Osteocyte (in vitro differentiated cells): ENCODE measurements at regions not wholly inside any gene's neighbourhood (a gene's known extent, or its start where the extent isn't known, plus 50 kb on each side); places are given as distances from the start of the nearest gene placed in this dataset.

ENCODE experiments used
- DNase-seq: peaks from one replicate; pipeline ENCODE4 v3.0.0; 2021; ENCODE audit warnings: mixed read lengths; ENCODE audit not compliant: unreplicated experiment; ENCODE audit errors: extremely low spot score
- H3K27ac Mint-ChIP-seq: one replicate; pipeline ENCODE4 v1.8.0; 2021; ENCODE audit warnings: mild to moderate bottlenecking, mixed read lengths; ENCODE audit not compliant: unreplicated experiment
- H3K27me3 Mint-ChIP-seq: one replicate; pipeline ENCODE4 v1.8.0; 2021; ENCODE audit warnings: mixed read lengths; ENCODE audit not compliant: unreplicated experiment
- H3K36me3 Mint-ChIP-seq: one replicate; pipeline ENCODE4 v1.8.0; 2021; ENCODE audit warnings: mixed read lengths; ENCODE audit not compliant: unreplicated experiment
- H3K4me1 Mint-ChIP-seq: one replicate; pipeline ENCODE4 v1.8.0; 2021; ENCODE audit warnings: mixed read lengths; ENCODE audit not compliant: unreplicated experiment
- H3K4me3 Mint-ChIP-seq: one replicate; pipeline ENCODE4 v1.8.0; 2021; ENCODE audit warnings: mild to moderate bottlenecking, moderate library complexity, mixed read lengths; ENCODE audit not compliant: unreplicated experiment
- H3K9me3 Mint-ChIP-seq: one replicate; pipeline ENCODE4 v1.8.0; 2021; ENCODE audit warnings: mixed read lengths; ENCODE audit not compliant: unreplicated experiment
- TF ChIP-seq, protein P1 (sequence below): fragments of 200-600 bp; sonication (generic); IDR thresholded peaks from 2 replicates; pipeline ENCODE4 v1.5.0; 2021; ENCODE audit warnings: antibody characterized with exemption, mild to moderate bottlenecking, moderate library complexity

DNA sequence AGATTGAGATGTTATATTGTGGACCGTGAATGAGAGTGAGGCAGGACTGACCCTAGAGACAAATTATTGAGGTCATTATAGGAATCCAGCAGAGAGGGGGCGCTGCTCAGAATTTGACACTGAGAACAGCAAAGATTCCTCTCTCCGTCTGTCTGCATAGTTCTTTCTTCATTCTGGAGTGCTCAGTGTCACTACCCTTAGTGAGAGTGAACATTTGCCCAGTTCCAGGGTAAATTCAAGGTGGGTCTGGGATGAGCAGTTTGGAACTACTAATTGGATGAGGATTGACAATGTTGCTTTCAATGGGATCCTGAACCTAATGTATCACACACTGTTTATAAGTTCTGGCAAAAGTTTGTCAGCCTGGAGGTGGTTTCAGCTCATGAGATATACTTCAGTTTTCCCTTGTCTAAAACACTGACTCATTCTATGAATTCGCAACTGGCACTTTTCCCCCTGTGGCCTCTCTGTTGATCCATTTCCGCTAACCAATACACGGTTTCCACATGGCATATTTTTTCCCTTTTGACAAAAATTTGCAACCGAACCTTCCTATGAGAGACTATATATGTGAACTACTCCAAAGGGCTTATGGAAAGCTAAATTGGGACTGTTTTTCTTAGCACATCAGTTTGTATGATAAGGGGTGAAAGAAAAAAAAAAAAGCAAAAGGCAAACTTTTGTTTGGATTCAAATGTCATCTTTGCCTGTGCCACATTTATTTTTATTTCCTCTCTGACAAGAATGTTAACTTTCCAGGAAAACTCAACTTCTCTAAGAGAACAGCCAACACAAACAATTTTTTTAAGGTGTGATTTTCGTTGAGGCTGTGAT is 1240.7 kb upstream of the WWC1 start:
- Mint-ChIP-seq H3K4me1 (no peaks in the 10 kb centered on the region), H3K36me3 (no peaks in the 10 kb centered on the region)

DNA sequence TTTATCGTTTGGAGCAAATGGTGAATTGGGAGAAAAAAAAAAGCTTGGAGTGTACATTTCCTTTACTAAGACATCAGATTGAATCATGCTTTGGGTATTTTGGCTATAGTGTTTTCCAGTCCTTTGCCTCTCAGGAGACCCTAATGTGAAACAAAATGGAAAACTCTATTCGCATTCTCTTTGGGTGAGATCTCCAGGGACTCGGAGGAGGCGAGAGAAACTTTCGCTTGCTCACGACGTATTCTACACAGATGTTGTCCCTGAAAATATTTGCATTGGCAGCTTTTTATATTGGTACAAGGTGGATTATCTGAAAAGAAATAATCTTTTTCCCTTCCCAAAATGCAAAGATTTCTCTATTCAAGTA is 1240.1 kb upstream of the WWC1 start:
- TF ChIP-seq, protein P1, sequence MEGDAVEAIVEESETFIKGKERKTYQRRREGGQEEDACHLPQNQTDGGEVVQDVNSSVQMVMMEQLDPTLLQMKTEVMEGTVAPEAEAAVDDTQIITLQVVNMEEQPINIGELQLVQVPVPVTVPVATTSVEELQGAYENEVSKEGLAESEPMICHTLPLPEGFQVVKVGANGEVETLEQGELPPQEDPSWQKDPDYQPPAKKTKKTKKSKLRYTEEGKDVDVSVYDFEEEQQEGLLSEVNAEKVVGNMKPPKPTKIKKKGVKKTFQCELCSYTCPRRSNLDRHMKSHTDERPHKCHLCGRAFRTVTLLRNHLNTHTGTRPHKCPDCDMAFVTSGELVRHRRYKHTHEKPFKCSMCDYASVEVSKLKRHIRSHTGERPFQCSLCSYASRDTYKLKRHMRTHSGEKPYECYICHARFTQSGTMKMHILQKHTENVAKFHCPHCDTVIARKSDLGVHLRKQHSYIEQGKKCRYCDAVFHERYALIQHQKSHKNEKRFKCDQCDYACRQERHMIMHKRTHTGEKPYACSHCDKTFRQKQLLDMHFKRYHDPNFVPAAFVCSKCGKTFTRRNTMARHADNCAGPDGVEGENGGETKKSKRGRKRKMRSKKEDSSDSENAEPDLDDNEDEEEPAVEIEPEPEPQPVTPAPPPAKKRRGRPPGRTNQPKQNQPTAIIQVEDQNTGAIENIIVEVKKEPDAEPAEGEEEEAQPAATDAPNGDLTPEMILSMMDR: no peak
- Mint-ChIP-seq H3K27ac (no peak overlapping the region), H3K27me3 (peaks cover 16% of the 10 kb centered on the region), H3K4me3 (no peak overlapping the region), H3K9me3 (no peaks in the 10 kb centered on the region), H3K36me3 (no peaks in the 10 kb centered on the region), H3K4me1 (no peaks in the 10 kb centered on the region)
- no peak for DNase-seq

More for the DNA sequence above, 1240.7 kb upstream of the WWC1 start:
- H3K9me3 Mint-ChIP-seq: no peaks in the 10 kb centered on the region
- H3K27me3 Mint-ChIP-seq: peaks cover 18% of the 10 kb centered on the region
- no peak overlapping the region for H3K4me3 Mint-ChIP-seq
- TF ChIP-seq, protein P1: peak; percentile 15
- no peak overlapping the region for H3K27ac Mint-ChIP-seq
- DNase-seq: no peak

DNA sequence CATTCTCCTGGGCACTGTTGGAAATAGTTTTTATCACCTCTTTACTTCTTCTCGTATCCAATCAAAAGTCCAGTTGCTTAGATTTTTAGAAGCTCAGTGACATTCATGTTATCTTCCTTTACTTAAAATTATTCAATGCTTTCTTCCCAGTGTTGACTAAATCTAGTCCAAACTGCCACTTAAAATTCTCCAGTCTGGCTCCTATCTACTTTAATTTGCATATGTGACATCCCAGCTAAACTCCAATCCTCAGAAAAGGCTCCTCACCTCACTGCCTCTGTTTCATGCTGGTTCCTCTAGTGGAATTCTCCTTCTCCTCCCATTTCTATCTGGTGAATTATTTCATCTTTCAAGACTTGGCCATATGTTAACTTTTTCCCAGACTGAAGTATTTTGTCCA is 1238.7 kb upstream of the WWC1 start:
- H3K9me3 Mint-ChIP-seq: no peaks in the 10 kb centered on the region
- no peaks in the 10 kb centered on the region for H3K36me3 Mint-ChIP-seq
- no peaks in the 10 kb centered on the region for H3K4me1 Mint-ChIP-seq
- H3K27ac Mint-ChIP-seq: no peak overlapping the region
- H3K27me3 Mint-ChIP-seq: peaks cover 13% of the 10 kb centered on the region
- H3K4me3 Mint-ChIP-seq: no peak overlapping the region
- no peak for DNase-seq
- TF ChIP-seq, protein P1: no peak

DNA sequence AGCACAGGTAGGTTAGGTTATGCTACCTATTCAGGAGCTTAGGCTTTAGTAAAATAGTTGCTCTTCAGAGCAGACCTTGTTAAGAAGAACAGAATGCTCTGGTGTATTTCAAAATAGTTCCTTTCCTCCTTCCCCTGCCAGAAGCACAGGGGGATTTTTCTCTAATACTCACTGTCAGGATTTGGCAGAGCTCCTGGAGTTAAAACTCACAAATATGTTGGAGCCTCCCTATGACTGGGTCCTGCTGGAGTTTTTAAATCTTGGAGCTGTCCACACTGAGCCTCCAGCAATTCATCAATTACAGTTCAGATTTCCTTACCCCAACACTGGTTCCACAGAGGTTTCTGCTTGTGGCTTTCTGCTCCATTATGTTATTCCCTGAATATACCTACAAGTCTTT is 1233.8 kb upstream of the WWC1 start:
- Mint-ChIP-seq H3K27ac (no peak overlapping the region), H3K9me3 (no peaks in the 10 kb centered on the region), H3K36me3 (no peaks in the 10 kb centered on the region), H3K4me3 (no peak overlapping the region), H3K4me1 (no peaks in the 10 kb centered on the region), H3K27me3 (peaks cover 19% of the 10 kb centered on the region)
- TF ChIP-seq, protein P1: no peak
- no peak for DNase-seq

DNA sequence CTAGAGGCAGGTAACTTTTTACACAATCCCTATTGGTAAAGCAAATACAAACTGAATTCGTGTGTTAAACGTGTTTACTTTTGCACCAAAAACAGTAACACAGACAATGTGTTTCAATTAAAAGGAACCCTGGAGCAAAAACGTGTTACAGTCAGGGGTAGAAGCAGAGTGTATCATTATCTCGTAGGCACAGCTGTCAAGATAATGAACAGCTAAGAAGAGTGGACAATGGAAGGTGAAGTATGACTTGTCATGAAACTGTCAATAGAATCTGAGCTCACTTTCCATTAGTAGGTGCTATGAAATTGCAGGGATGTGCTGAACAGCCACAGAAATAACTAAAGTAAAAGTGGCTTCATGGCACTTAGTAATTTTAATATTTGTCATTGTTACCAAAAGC is 1229.8 kb upstream of the WWC1 start:
- H3K9me3 Mint-ChIP-seq: no peaks in the 10 kb centered on the region
- no peak for DNase-seq
- no peak overlapping the region for H3K4me3 Mint-ChIP-seq
- TF ChIP-seq, protein P1: no peak
- no peaks in the 10 kb centered on the region for H3K36me3 Mint-ChIP-seq
- no peak overlapping the region for H3K27ac Mint-ChIP-seq
- H3K27me3 Mint-ChIP-seq: peaks cover 25% of the 10 kb centered on the region
- no peaks in the 10 kb centered on the region for H3K4me1 Mint-ChIP-seq
